ENCODE measurements at regions not wholly inside any gene's neighbourhood (a gene's known extent, or its start where the extent isn't known, plus 50 kb on each side); places are given as distances from the start of the nearest gene placed in this dataset.
"Not testable (repeated sequence)": the region's sequence is repeated elsewhere in the genome, so short reads cannot be mapped to it uniquely, and the experiment has no call there.

GRCh38 chr19:14279270-14279669 is 73.3 kb upstream of the ADGRL1 start:
- TF ChIP-seq POLR2A (IDR thresholded peaks at IDR 0.05); CTCF (IDR thresholded peaks at IDR 0.05); EP300 (IDR thresholded peaks at IDR 0.05; ENCODE audit: low read depth); POLR2AphosphoS5 (IDR thresholded peaks at IDR 0.05): not testable (repeated sequence)

All from transverse colon (tissue), 4 donors.